HEK293 (cell line): ENCODE measurements at regions not wholly inside any gene's neighbourhood (a gene's known extent, or its start where the extent isn't known, plus 50 kb on each side); places are given as distances from the start of the nearest gene placed in this dataset.

Experiments used
- CTCF ChIA-PET: fragments of 350-600 bp; formaldehyde crosslinking; extraction: SDS; loops from one replicate; lab custom pipeline; 2021; ENCODE audit warnings: antibody characterized with exemption; lab: Yijun Ruan, JAX
- POLR2A ChIA-PET: fragments of 300-600 bp; formaldehyde crosslinking; extraction: SDS; loops from one replicate; lab custom pipeline; 2020; ENCODE audit warnings: antibody characterized with exemption, inconsistent platforms; lab: Yijun Ruan, JAX
- H3K27ac ChIP-seq: fragments of 200-500 bp; sonication (Bioruptor generic); 2 replicates; pipeline ENCODE4 v1.5.1; 2014; ENCODE audit warnings: low read depth, low read length, control low read depth, inconsistent platforms; ENCODE audit errors: extremely low read depth
- H3K36me3 ChIP-seq, 2 experiments: fragments of 200-500 bp in 1 of 2; sonication (Bioruptor generic) in 1 of 2; 1 replicate in 1 of 2; 2 replicates in 1 of 2; pipeline ENCODE4 v1.5.1; 2014 to 2017; ENCODE audit warnings: inconsistent platforms in 2 of 2, low read length in 2 of 2; ENCODE audit not compliant: control insufficient read depth in 2 of 2, insufficient read depth in 1 of 2
- H3K4me1 ChIP-seq: fragments of 200-500 bp; sonication (Bioruptor generic); 2 replicates; pipeline ENCODE4 v1.5.1; 2014; ENCODE audit warnings: mild to moderate bottlenecking, low read length, inconsistent platforms; ENCODE audit not compliant: control insufficient read depth, insufficient read depth
- H3K4me3 ChIP-seq: 2 replicates; pipeline ENCODE4 v1.5.1; 2011; ENCODE audit warnings: low read depth, mild to moderate bottlenecking, control low read depth, low read length, moderate library complexity
- H3K9me3 ChIP-seq: fragments of 200-500 bp; sonication (Bioruptor generic); 2 replicates; pipeline ENCODE4 v1.5.1; 2014; ENCODE audit warnings: low read depth, low read length, inconsistent platforms; ENCODE audit not compliant: control insufficient read depth, insufficient read depth
- BCL11A ChIP-seq: fragments of 450-650 bp; formaldehyde crosslinking; IDR thresholded peaks from 2 replicates; pipeline ENCODE4 v1.5.1; 2016; ENCODE audit warnings: low read depth, missing biosample characterization, missing genetic modification characterization
- BCL11B ChIP-seq: fragments of 450-650 bp; formaldehyde crosslinking; IDR thresholded peaks from 2 replicates; pipeline ENCODE4 v1.5.1; 2016; ENCODE audit warnings: low read depth, missing biosample characterization, missing genetic modification characterization
- GLI4 ChIP-seq: fragments of 450-650 bp; formaldehyde crosslinking; IDR thresholded peaks from 2 replicates; pipeline ENCODE4 v1.5.1; 2016; ENCODE audit warnings: missing biosample characterization, missing genetic modification characterization
- GLIS1 ChIP-seq: fragments of 450-650 bp; formaldehyde crosslinking; IDR thresholded peaks from 2 replicates; pipeline ENCODE4 v1.5.1; 2016; ENCODE audit warnings: missing biosample characterization, missing genetic modification characterization
- PATZ1 ChIP-seq: fragments of 450-650 bp; formaldehyde crosslinking; IDR thresholded peaks from 2 replicates; pipeline ENCODE4 v1.5.1; 2016; ENCODE audit warnings: missing biosample characterization, missing genetic modification characterization
- RBAK ChIP-seq: fragments of 450-650 bp; formaldehyde crosslinking; IDR thresholded peaks from 2 replicates; pipeline ENCODE4 v1.5.1; 2016; ENCODE audit warnings: missing biosample characterization, missing genetic modification characterization
- ZBTB48 ChIP-seq: fragments of 450-650 bp; formaldehyde crosslinking; IDR thresholded peaks from 2 replicates; pipeline ENCODE4 v1.5.1; 2016; ENCODE audit warnings: missing biosample characterization, missing genetic modification characterization
- ZBTB6 ChIP-seq: fragments of 450-650 bp; formaldehyde crosslinking; IDR thresholded peaks from 2 replicates; pipeline ENCODE4 v1.5.1; 2017; ENCODE audit warnings: missing biosample characterization, missing genetic modification characterization
- ZFP3 ChIP-seq: fragments of 450-650 bp; formaldehyde crosslinking; IDR thresholded peaks from 2 replicates; pipeline ENCODE4 v1.5.1; 2016; ENCODE audit warnings: low read depth, missing biosample characterization, missing genetic modification characterization
- ZFP41 ChIP-seq: fragments of 450-650 bp; formaldehyde crosslinking; IDR thresholded peaks from 2 replicates; pipeline ENCODE4 v1.5.1; 2016; ENCODE audit warnings: missing biosample characterization, missing genetic modification characterization, borderline replicate concordance
- ZNF140 ChIP-seq: fragments of 450-650 bp; formaldehyde crosslinking; IDR thresholded peaks from 2 replicates; pipeline ENCODE4 v1.5.1; 2016; ENCODE audit warnings: missing biosample characterization, missing genetic modification characterization
- ZNF362 ChIP-seq: fragments of 450-650 bp; formaldehyde crosslinking; IDR thresholded peaks from 2 replicates; pipeline ENCODE4 v1.5.1; 2016; ENCODE audit warnings: missing biosample characterization, missing genetic modification characterization
- ZNF449 ChIP-seq: fragments of 450-650 bp; formaldehyde crosslinking; IDR thresholded peaks from 2 replicates; pipeline ENCODE4 v1.5.1; 2017; ENCODE audit warnings: missing biosample characterization, mild to moderate bottlenecking, missing genetic modification characterization, moderate library complexity
- ZNF513 ChIP-seq: fragments of 450-650 bp; IDR thresholded peaks from 2 replicates; pipeline ENCODE4 v1.5.1; 2018; ENCODE audit warnings: missing biosample characterization, missing genetic modification characterization
- ZNF549 ChIP-seq: fragments of 450-650 bp; IDR thresholded peaks from 2 replicates; pipeline ENCODE4 v1.5.1; 2018; ENCODE audit warnings: missing biosample characterization, missing genetic modification characterization, mild to moderate bottlenecking, inconsistent platforms, moderate library complexity
- ZNF596 ChIP-seq: fragments of 450-650 bp; IDR thresholded peaks from 2 replicates; pipeline ENCODE4 v1.5.0; 2018; ENCODE audit warnings: missing biosample characterization, mild to moderate bottlenecking, missing genetic modification characterization, moderate library complexity
- ZNF704 ChIP-seq: fragments of 450-650 bp; formaldehyde crosslinking; IDR thresholded peaks from 2 replicates; pipeline ENCODE4 v1.5.1; 2016; ENCODE audit warnings: missing biosample characterization, missing genetic modification characterization
- ZNF777 ChIP-seq: fragments of 450-650 bp; formaldehyde crosslinking; IDR thresholded peaks from 2 replicates; pipeline ENCODE4 v1.5.1; 2017; ENCODE audit warnings: missing biosample characterization, missing genetic modification characterization, borderline replicate concordance

- H3K36me3 ChIP-seq, result no peaks in the 10 kb centered on the region
- POLR2A ChIA-PET, result no interaction called here
- no peak for TF ChIP-seq ZNF140 (tag by site-specific recombination)
- no peak for TF ChIP-seq ZNF362
- TF ChIP-seq ZNF777, result no peak
- no peak for TF ChIP-seq BCL11B
- no peak for TF ChIP-seq ZBTB48 (tag by site-specific recombination)
- no peak for TF ChIP-seq ZFP3
- no peak for TF ChIP-seq GLIS1
- TF ChIP-seq ZNF704 (tag by site-specific recombination), result no peak
- no peak for TF ChIP-seq ZNF449
- no peak for TF ChIP-seq ZNF596 (tag by site-specific recombination)
- no peak for TF ChIP-seq PATZ1 (tag by site-specific recombination)
- TF ChIP-seq ZFP41 (tag by site-specific recombination), result no peak
- no peak for TF ChIP-seq ZBTB6 (tag by site-specific recombination)
- TF ChIP-seq, all 188 proteins: peak for 0
Measured at GRCh38 chr6:102848796-102849195, 1455.3 kb downstream of the GRIK2 start.

GRCh38 chr6:102848210-102848609, 1454.7 kb downstream of the GRIK2 start:
- Histone ChIP-seq H3K4me3 (no peak overlapping the region), H3K27ac (no peak overlapping the region)
- TF ChIP-seq RBAK (tag by site-specific recombination) (no peak), GLI4 (no peak), BCL11A (tag by site-specific recombination) (no peak), ZNF513 (no peak), ZNF549 (tag by site-specific recombination) (no peak)
- TF ChIP-seq, all 188 proteins: peak for 0
- H3K9me3 ChIP-seq, result no peaks in the 10 kb centered on the region
- POLR2A ChIA-PET, result no interaction called here
- CTCF ChIA-PET, result interaction anchor here (0.6 kb wide), 1 partner anchor 1466 kb away, joined by 5 read pairs; no protein-coding TSS in a partner anchor
- no peaks in the 10 kb centered on the region for H3K4me1 ChIP-seq
- no peaks in the 10 kb centered on the region for H3K36me3 ChIP-seq

More at GRCh38 chr6:102848796-102849195, 1455.3 kb downstream of the GRIK2 start:
- Histone ChIP-seq H3K4me1 (no peaks in the 10 kb centered on the region), H3K4me3 (no peak overlapping the region), H3K27ac (no peak overlapping the region), H3K9me3 (no peaks in the 10 kb centered on the region)
- CTCF ChIA-PET, result no interaction called here
